ENCODE measurements at regions not wholly inside any gene's neighbourhood (a gene's known extent, or its start where the extent isn't known, plus 50 kb on each side); places are given as distances from the start of the nearest gene placed in this dataset.

DNA sequence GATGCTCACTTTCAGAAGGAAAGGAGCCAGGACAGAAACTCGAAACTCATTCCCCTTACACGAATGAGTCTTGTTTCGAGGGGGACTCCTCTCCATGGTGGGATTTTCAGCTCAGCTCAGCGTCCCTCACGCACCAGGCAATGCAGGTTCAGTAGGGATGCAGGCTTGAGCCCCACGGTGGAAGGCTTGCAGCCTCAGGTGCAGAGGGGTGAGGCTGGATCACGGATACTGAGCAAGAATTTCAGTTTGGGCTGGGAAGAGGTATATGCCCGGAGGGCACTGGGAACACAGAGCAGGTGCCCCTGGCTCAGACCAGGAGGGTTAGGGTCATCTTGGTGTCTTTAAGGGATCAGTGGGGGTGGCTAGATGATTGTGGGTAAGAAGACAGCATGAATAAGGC is 344.9 kb upstream of the TNRC6C start:
- Histone ChIP-seq H3K4me1 (ENCODE audit: control insufficient read depth in 4 of 4, insufficient read depth in 4 of 4, low read length in 3 of 4) (peaks cover 4 to 12% (median 7%) of the 10 kb centered on the region in 4 donors), H3K27ac (ENCODE audit: low read depth in 1 of 2, low read length in 2 of 2) (no peak overlapping the region), H3K27me3 (ENCODE audit: control insufficient read depth in 4 of 4, insufficient read depth in 4 of 4, low read length in 3 of 4) (peaks cover 0 to 6% (median 2%) of the 10 kb centered on the region in 4 donors), H3K9me3 (ENCODE audit: control insufficient read depth in 4 of 4, low read length in 3 of 4) (no peaks in the 10 kb centered on the region), H3K4me3 (ENCODE audit: low read depth in 1 of 3, low read length in 3 of 3) (no peak overlapping the region), H3K9ac (ENCODE audit: low read depth in 1 of 2, low read length in 2 of 2) (no peak overlapping the region), H3K36me3 (ENCODE audit: control insufficient read depth in 4 of 4, insufficient read depth in 3 of 4, low read depth in 1 of 4, low read length in 3 of 4) (no peaks in the 10 kb centered on the region)
- DNase-seq (ENCODE audit: low spot score) = no peak
- WGBS = 89% methylated on average over 8 of the region's 8 CpGs
- TF ChIP-seq FOXA2 (IDR thresholded peaks at IDR 0.05) (no peak), JUND (IDR thresholded peaks at IDR 0.05) (no peak), TAF1 (conservative IDR thresholded peaks at IDR 0.05) (no peak), HNF4G (IDR thresholded peaks at IDR 0.05) (no peak), YY1 (IDR thresholded peaks at IDR 0.05) (no peak), RXRA (IDR thresholded peaks at IDR 0.05) (no peak), GABPA (IDR thresholded peaks at IDR 0.05 in 1 of 2, conservative IDR thresholded peaks at IDR 0.05 in 1 of 2) (no peak), RAD21 (IDR thresholded peaks at IDR 0.05) (no peak), HNF4A (conservative IDR thresholded peaks at IDR 0.05) (no peak), NR2F2 (IDR thresholded peaks at IDR 0.05) (no peak)
- TF ChIP-seq, protein P1, sequence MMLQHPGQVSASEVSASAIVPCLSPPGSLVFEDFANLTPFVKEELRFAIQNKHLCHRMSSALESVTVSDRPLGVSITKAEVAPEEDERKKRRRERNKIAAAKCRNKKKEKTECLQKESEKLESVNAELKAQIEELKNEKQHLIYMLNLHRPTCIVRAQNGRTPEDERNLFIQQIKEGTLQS (IDR thresholded peaks at IDR 0.05) = no peak
- TF ChIP-seq, protein P2, sequence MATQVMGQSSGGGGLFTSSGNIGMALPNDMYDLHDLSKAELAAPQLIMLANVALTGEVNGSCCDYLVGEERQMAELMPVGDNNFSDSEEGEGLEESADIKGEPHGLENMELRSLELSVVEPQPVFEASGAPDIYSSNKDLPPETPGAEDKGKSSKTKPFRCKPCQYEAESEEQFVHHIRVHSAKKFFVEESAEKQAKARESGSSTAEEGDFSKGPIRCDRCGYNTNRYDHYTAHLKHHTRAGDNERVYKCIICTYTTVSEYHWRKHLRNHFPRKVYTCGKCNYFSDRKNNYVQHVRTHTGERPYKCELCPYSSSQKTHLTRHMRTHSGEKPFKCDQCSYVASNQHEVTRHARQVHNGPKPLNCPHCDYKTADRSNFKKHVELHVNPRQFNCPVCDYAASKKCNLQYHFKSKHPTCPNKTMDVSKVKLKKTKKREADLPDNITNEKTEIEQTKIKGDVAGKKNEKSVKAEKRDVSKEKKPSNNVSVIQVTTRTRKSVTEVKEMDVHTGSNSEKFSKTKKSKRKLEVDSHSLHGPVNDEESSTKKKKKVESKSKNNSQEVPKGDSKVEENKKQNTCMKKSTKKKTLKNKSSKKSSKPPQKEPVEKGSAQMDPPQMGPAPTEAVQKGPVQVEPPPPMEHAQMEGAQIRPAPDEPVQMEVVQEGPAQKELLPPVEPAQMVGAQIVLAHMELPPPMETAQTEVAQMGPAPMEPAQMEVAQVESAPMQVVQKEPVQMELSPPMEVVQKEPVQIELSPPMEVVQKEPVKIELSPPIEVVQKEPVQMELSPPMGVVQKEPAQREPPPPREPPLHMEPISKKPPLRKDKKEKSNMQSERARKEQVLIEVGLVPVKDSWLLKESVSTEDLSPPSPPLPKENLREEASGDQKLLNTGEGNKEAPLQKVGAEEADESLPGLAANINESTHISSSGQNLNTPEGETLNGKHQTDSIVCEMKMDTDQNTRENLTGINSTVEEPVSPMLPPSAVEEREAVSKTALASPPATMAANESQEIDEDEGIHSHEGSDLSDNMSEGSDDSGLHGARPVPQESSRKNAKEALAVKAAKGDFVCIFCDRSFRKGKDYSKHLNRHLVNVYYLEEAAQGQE (IDR thresholded peaks at IDR 0.05) = no peak
- TF ChIP-seq, protein P3, sequence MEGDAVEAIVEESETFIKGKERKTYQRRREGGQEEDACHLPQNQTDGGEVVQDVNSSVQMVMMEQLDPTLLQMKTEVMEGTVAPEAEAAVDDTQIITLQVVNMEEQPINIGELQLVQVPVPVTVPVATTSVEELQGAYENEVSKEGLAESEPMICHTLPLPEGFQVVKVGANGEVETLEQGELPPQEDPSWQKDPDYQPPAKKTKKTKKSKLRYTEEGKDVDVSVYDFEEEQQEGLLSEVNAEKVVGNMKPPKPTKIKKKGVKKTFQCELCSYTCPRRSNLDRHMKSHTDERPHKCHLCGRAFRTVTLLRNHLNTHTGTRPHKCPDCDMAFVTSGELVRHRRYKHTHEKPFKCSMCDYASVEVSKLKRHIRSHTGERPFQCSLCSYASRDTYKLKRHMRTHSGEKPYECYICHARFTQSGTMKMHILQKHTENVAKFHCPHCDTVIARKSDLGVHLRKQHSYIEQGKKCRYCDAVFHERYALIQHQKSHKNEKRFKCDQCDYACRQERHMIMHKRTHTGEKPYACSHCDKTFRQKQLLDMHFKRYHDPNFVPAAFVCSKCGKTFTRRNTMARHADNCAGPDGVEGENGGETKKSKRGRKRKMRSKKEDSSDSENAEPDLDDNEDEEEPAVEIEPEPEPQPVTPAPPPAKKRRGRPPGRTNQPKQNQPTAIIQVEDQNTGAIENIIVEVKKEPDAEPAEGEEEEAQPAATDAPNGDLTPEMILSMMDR (IDR thresholded peaks at IDR 0.05; ENCODE audit: low read depth, low read length, missing input control) = no peak
- TF ChIP-seq, protein P4, sequence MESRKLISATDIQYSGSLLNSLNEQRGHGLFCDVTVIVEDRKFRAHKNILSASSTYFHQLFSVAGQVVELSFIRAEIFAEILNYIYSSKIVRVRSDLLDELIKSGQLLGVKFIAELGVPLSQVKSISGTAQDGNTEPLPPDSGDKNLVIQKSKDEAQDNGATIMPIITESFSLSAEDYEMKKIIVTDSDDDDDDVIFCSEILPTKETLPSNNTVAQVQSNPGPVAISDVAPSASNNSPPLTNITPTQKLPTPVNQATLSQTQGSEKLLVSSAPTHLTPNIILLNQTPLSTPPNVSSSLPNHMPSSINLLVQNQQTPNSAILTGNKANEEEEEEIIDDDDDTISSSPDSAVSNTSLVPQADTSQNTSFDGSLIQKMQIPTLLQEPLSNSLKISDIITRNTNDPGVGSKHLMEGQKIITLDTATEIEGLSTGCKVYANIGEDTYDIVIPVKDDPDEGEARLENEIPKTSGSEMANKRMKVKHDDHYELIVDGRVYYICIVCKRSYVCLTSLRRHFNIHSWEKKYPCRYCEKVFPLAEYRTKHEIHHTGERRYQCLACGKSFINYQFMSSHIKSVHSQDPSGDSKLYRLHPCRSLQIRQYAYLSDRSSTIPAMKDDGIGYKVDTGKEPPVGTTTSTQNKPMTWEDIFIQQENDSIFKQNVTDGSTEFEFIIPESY (IDR thresholded peaks at IDR 0.05) = no peak
- TF ChIP-seq, protein P5, sequence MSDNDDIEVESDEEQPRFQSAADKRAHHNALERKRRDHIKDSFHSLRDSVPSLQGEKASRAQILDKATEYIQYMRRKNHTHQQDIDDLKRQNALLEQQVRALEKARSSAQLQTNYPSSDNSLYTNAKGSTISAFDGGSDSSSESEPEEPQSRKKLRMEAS (IDR thresholded peaks at IDR 0.05) = no peak

DNA sequence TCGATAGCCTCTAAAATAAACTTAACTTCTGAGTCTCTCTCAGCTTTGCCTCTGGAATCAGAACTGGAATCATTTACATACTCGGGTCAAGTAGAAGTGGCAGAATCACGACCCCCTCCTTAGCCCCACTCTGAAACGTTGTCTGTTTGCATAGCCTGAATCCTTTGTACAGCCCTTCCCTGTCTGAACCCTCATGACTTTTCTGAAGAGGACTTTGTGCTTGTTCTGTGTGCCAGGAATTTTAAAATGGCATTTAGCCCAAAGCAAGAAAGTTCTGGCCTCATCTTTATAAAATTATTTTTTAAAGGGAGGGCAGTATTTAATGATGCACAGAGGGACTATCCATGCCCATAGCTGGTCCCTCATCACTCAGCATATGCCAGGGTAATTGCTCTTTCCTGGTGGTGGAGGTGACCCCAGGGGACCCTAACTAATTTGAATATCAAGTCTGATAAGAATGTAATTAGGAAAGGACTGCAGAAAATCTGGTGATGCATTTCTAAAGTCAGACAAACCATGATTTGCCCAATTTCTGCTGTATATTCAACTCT is 342.7 kb upstream of the TNRC6C start:
- Histone ChIP-seq H3K36me3 (ENCODE audit: control insufficient read depth in 4 of 4, insufficient read depth in 3 of 4, low read depth in 1 of 4, low read length in 3 of 4) (no peaks in the 10 kb centered on the region), H3K27ac (ENCODE audit: low read depth in 1 of 2, low read length in 2 of 2) (no peak overlapping the region), H3K9ac (ENCODE audit: low read depth in 1 of 2, low read length in 2 of 2) (no peak overlapping the region), H3K4me1 (ENCODE audit: control insufficient read depth in 4 of 4, insufficient read depth in 4 of 4, low read length in 3 of 4) (peaks cover 4 to 12% (median 7%) of the 10 kb centered on the region in 4 donors), H3K4me3 (ENCODE audit: low read depth in 1 of 3, low read length in 3 of 3) (no peak overlapping the region), H3K27me3 (ENCODE audit: control insufficient read depth in 4 of 4, insufficient read depth in 4 of 4, low read length in 3 of 4) (peaks cover 0 to 4% (median 2%) of the 10 kb centered on the region in 4 donors), H3K9me3 (ENCODE audit: control insufficient read depth in 4 of 4, low read length in 3 of 4) (no peaks in the 10 kb centered on the region)
- WGBS = 17% methylated on average over 4 of the region's 4 CpGs
- no peak for DNase-seq (ENCODE audit: low spot score)
- TF ChIP-seq FOXA1 (IDR thresholded peaks at IDR 0.05) = no peak
- no peak for TF ChIP-seq YY1 (IDR thresholded peaks at IDR 0.05)
- peak; percentile 19 to 33 for TF ChIP-seq HNF4A (conservative IDR thresholded peaks at IDR 0.05)
- TF ChIP-seq NR2F2 (IDR thresholded peaks at IDR 0.05) = no peak

Data from liver (tissue), 8 donors.